Astrocyte (in vitro differentiated cells and primary cell): ENCODE measurements at regions not wholly inside any gene's neighbourhood (a gene's known extent, or its start where the extent isn't known, plus 50 kb on each side); places are given as distances from the start of the nearest gene placed in this dataset.
"Not testable (repeated sequence)": the region's sequence is repeated elsewhere in the genome, so short reads cannot be mapped to it uniquely, and the experiment has no call there.

Source experiments
- EZH2 ChIP-seq: IDR thresholded peaks from 2 replicates; pipeline ENCODE4 v1.6.1; 2012; ENCODE audit warnings: mild to moderate bottlenecking, low read length, inconsistent platforms; ENCODE audit not compliant: insufficient read depth
- TF ChIP-seq, protein P1 (sequence below): IDR thresholded peaks from 2 replicates; pipeline ENCODE4 v1.5.1; 2011; ENCODE audit warnings: low read depth, mild to moderate bottlenecking, inconsistent platforms, low read length, moderate library complexity; ENCODE audit not compliant: insufficient read depth

DNA sequence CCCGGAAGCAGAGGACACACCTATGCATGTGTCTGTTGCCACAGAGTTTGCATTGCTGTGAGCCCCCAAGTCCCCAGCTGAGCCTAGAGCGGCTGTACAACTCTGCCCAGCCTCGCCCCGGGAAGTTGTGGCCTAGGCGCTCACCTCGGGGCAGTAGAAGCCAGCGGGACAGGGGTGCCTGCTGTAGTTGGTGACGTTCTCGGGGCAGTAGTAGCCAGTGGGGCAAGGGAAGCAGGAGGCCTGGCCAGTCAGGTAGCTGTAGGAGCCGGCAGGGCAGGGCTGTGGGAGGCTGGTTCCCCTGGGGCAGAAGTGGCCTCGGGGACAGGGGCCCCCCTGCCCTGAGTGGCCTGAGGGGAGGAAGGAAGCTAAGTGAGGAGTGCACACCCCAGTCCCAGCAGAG is 87.2 kb downstream of the MALL start:
- not testable (repeated sequence) for TF ChIP-seq EZH2
- TF ChIP-seq, protein P1, sequence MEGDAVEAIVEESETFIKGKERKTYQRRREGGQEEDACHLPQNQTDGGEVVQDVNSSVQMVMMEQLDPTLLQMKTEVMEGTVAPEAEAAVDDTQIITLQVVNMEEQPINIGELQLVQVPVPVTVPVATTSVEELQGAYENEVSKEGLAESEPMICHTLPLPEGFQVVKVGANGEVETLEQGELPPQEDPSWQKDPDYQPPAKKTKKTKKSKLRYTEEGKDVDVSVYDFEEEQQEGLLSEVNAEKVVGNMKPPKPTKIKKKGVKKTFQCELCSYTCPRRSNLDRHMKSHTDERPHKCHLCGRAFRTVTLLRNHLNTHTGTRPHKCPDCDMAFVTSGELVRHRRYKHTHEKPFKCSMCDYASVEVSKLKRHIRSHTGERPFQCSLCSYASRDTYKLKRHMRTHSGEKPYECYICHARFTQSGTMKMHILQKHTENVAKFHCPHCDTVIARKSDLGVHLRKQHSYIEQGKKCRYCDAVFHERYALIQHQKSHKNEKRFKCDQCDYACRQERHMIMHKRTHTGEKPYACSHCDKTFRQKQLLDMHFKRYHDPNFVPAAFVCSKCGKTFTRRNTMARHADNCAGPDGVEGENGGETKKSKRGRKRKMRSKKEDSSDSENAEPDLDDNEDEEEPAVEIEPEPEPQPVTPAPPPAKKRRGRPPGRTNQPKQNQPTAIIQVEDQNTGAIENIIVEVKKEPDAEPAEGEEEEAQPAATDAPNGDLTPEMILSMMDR = not testable (repeated sequence)
